CD4-positive, CD25-positive, alpha-beta regulatory T cell (primary cell): ENCODE measurements at regions not wholly inside any gene's neighbourhood (a gene's known extent, or its start where the extent isn't known, plus 50 kb on each side); places are given as distances from the start of the nearest gene placed in this dataset.
"Not testable (repeated sequence)": the region's sequence is repeated elsewhere in the genome, so short reads cannot be mapped to it uniquely, and the experiment has no call there.

ENCODE experiments used
- ATAC-seq, 2 donors: fragments of 150-1000 bp; cut with Tn5 transposase; one replicate each; pipeline ENCODE4 v1.10.0; 2021; ENCODE audit warnings: low read depth in 2 of 2, moderate number of reproducible peaks in 2 of 2, moderate library complexity in 1 of 2
- DNase-seq, 3 donors: peaks; one replicate each; pipeline versions ENCODE4 v3.0.0 to v3.0.0-alpha.2; 2012 to 2022; ENCODE audit warnings: mixed read lengths in 1 of 3
- H3K27ac ChIP-seq: one replicate; pipeline ENCODE4 v1.7.0; 2013; ENCODE audit warnings: mild to moderate bottlenecking, low read length; ENCODE audit not compliant: insufficient read depth, poor library complexity, severe bottlenecking
- H3K27me3 ChIP-seq: one replicate; pipeline ENCODE4 v1.7.0; 2013; ENCODE audit warnings: low read length; ENCODE audit not compliant: control insufficient read depth, insufficient read depth
- H3K36me3 ChIP-seq: one replicate; pipeline ENCODE4 v1.7.0; 2013; ENCODE audit warnings: mild to moderate bottlenecking, low read length, moderate library complexity; ENCODE audit not compliant: control insufficient read depth, insufficient read depth
- H3K4me1 ChIP-seq: 2 replicates; pipeline ENCODE4 v1.7.0; 2013; ENCODE audit warnings: mild to moderate bottlenecking, low read length; ENCODE audit not compliant: insufficient read depth, control insufficient read depth, poor library complexity, severe bottlenecking
- H3K4me3 ChIP-seq: one replicate; pipeline ENCODE4 v1.7.0; 2013; ENCODE audit warnings: low read depth, mild to moderate bottlenecking, low read length, moderate library complexity
- H3K9me3 ChIP-seq, 2 experiments: 1 replicate in 1 of 2; 2 replicates in 1 of 2; pipeline ENCODE4 v1.7.0; 2013; ENCODE audit warnings: low read length in 2 of 2, mild to moderate bottlenecking in 1 of 2, moderate library complexity in 1 of 2; ENCODE audit not compliant: control insufficient read depth in 2 of 2
- H3K27ac Mint-ChIP-seq, 3 donors: one replicate each; pipeline ENCODE4 v1.8.0; 2020 to 2022; ENCODE audit warnings: mild to moderate bottlenecking in 3 of 3, mixed read lengths in 3 of 3, moderate library complexity in 2 of 3
- H3K27me3 Mint-ChIP-seq: one replicate; pipeline ENCODE4 v1.8.0; 2022; ENCODE audit warnings: mild to moderate bottlenecking, mixed read lengths
- H3K36me3 Mint-ChIP-seq: one replicate; pipeline ENCODE4 v1.8.0; 2020; ENCODE audit warnings: mixed read lengths
- H3K4me1 Mint-ChIP-seq, 4 donors: one replicate each; pipeline ENCODE4 v1.8.0; 2020 to 2022; ENCODE audit warnings: mixed read lengths in 4 of 4, mild to moderate bottlenecking in 1 of 4
- H3K4me3 Mint-ChIP-seq, 4 donors: one replicate each; pipeline ENCODE4 v1.8.0; 2020 to 2022; ENCODE audit warnings: mild to moderate bottlenecking in 4 of 4, mixed read lengths in 4 of 4, moderate library complexity in 3 of 4
- H3K9me3 Mint-ChIP-seq, 7 donors: one replicate each; pipeline ENCODE4 v1.8.0; 2020 to 2022; ENCODE audit warnings: mixed read lengths in 7 of 7, mild to moderate bottlenecking in 3 of 7, moderate library complexity in 2 of 7

DNA sequence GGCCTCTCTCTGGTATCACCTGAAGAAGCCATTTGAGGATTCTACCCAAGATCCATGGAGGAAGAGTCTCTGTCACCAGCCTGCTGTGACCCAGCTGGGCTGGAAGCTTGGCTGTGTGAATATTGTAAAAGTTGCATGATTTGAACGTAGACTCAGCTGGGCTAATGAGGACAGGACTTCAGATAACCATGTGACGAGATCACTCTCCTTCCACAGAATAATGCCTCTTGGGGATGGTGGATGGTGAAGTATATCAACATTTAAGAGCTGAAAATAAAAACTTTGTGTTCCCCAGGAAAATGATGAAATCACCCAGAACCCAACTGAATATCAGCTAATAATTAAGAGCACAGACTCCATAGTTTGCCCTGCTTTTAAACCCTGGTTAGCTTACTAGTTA lies 427.9 kb downstream of the CD83 start:
- no peaks in the 10 kb centered on the region for H3K9me3 Mint-ChIP-seq
- DNase-seq (no peak), ATAC-seq (no peak)
- Histone ChIP-seq H3K27me3 (no peaks in the 10 kb centered on the region), H3K4me3 (no peak overlapping the region), H3K36me3 (no peaks in the 10 kb centered on the region), H3K4me1 (no peaks in the 10 kb centered on the region), H3K27ac (no peak overlapping the region), H3K9me3 (no peaks in the 10 kb centered on the region)
- no peaks in the 10 kb centered on the region for H3K36me3 Mint-ChIP-seq
- H3K4me1 Mint-ChIP-seq, result peaks cover 0 to 6% (median 2%) of the 10 kb centered on the region in 4 donors
- H3K4me3 Mint-ChIP-seq, result no peak overlapping the region
- no peaks in the 10 kb centered on the region for H3K27me3 Mint-ChIP-seq
- H3K27ac Mint-ChIP-seq, result no peak overlapping the region

DNA sequence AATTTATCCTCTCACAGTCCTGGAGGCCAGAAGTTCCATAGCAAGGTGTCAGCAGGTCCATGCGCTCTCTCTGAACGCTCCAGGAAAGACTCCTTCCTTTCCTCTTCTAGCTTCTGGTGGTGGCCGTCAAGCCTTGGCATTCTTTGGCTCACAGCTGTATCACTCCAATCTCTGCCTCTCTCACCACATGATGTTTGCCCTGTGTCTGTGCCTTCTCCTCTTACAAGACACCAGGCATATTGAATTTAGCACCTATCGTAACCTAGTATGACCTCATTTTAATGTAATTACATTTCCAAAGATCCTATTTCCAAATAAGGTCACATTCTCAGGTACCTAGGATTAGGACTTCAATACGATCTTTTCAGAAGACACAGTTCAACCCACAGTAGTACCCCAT lies 428.5 kb downstream of the CD83 start:
- H3K4me1 ChIP-seq, result no peaks in the 10 kb centered on the region
- DNase-seq, result no peak
- no peak for ATAC-seq
- H3K27me3 ChIP-seq, result no peaks in the 10 kb centered on the region
- Mint-ChIP-seq H3K36me3 (no peaks in the 10 kb centered on the region), H3K9me3 (no peaks in the 10 kb centered on the region), H3K4me1 (peaks cover 0 to 6% (median 2%) of the 10 kb centered on the region in 4 donors), H3K27me3 (no peaks in the 10 kb centered on the region), H3K4me3 (no peak overlapping the region), H3K27ac (no peak overlapping the region)
- H3K9me3 ChIP-seq, result no peaks in the 10 kb centered on the region
- no peak overlapping the region for H3K4me3 ChIP-seq
- H3K36me3 ChIP-seq, result no peaks in the 10 kb centered on the region
- no peak overlapping the region for H3K27ac ChIP-seq

DNA sequence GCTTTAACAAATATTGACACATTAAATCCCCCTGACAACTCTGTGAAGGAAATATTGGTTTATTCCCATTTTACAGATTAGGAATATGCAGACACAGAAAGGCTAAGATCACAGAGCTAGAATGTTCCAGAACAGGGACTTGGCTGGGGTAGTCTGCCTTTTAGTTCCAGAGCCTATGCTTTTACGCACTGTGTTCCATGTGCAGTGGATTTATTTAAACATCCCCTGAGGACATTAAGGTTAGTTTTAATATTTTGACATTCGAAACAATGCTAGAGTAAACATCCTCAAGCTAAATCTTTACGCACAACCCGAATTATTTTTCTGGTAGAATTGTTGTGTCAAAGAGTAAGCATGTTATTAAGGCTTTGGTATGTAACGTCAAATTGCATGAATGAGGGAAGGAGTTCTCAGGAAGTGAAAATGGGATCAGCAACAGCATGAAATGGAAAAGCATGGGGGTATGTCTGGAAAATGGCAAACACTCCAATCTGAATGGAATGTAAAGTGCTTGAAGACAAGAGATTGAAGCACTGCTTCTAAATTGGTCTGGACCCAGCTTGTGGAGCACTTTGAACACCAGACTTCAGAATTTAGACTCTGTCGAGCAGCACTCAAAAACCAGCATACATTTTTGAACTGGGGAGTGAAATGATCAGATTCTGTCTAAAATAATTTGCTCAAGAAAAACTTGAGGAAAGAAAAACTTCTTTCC lies 429.9 kb downstream of the CD83 start:
- no peaks in the 10 kb centered on the region for H3K36me3 Mint-ChIP-seq
- H3K36me3 ChIP-seq, result no peaks in the 10 kb centered on the region
- no peaks in the 10 kb centered on the region for H3K9me3 Mint-ChIP-seq
- H3K27me3 ChIP-seq, result no peaks in the 10 kb centered on the region
- no peak overlapping the region for H3K4me3 Mint-ChIP-seq
- ATAC-seq, result no peak
- H3K4me1 ChIP-seq, result no peaks in the 10 kb centered on the region
- H3K9me3 ChIP-seq, result no peaks in the 10 kb centered on the region
- no peak overlapping the region for H3K27ac Mint-ChIP-seq
- no peaks in the 10 kb centered on the region for H3K27me3 Mint-ChIP-seq
- no peak overlapping the region for H3K27ac ChIP-seq
- DNase-seq, result no peak
- H3K4me3 ChIP-seq, result no peak overlapping the region
- peaks cover 0 to 2% (median 0%) of the 10 kb centered on the region in 4 donors for H3K4me1 Mint-ChIP-seq

DNA sequence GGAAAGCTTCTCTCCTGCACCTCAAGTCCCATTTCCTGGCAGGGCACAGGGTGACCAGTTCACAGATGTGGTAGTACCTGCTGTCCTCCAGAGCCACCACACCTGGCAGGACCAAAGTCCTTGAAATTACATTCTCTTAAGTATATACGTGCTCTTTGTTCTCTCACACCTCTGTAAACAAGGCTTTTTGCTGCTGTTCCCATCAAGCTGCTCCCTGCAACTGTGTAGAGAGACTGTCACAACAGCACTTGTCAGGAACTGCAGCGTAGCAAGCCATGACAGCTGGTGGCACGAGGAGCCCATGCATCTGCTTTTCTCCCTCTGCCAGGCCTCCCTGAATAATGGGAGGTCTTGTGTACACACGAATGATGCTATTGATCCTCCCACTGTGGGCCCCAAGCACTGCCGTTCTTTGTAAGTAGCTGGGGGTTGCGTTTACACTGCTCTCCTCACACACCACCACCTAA lies 431.8 kb downstream of the CD83 start:
- Histone ChIP-seq H3K4me3 (no peak overlapping the region), H3K27me3 (no peaks in the 10 kb centered on the region), H3K27ac (no peak overlapping the region), H3K36me3 (no peaks in the 10 kb centered on the region), H3K4me1 (no peaks in the 10 kb centered on the region), H3K9me3 (no peaks in the 10 kb centered on the region)
- H3K27me3 Mint-ChIP-seq, result no peaks in the 10 kb centered on the region
- DNase-seq (no peak), ATAC-seq (no peak)
- no peak overlapping the region for H3K4me3 Mint-ChIP-seq
- peak overlapping the region in 1 of 3 donors; percentile 50 for H3K27ac Mint-ChIP-seq
- H3K36me3 Mint-ChIP-seq, result no peaks in the 10 kb centered on the region
- no peaks in the 10 kb centered on the region for H3K9me3 Mint-ChIP-seq
- H3K4me1 Mint-ChIP-seq, result no peaks in the 10 kb centered on the region

DNA sequence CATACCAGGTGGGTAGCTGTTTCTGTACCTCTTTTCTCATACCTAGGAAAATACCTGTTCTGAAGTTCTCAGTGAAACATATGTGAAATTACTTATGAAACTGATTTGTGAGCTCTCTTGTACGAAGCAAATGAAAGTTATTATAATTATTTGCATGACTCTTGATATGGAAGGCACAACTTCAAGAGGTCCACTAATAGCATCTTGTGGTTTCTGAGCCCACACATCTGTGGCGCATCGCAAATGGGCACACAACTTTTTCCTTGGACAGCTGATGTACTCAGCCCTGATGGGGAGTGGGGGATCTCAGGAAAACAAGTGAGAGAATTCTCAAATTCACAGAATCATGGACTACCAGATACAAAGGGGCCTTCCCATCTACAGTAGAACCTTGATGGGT lies 432.3 kb downstream of the CD83 start:
- no peaks in the 10 kb centered on the region for H3K36me3 ChIP-seq
- H3K27me3 ChIP-seq, result no peaks in the 10 kb centered on the region
- H3K4me1 ChIP-seq, result no peaks in the 10 kb centered on the region
- no peaks in the 10 kb centered on the region for H3K9me3 ChIP-seq
- Mint-ChIP-seq H3K4me1 (no peaks in the 10 kb centered on the region), H3K27me3 (no peaks in the 10 kb centered on the region), H3K9me3 (no peaks in the 10 kb centered on the region), H3K27ac (no peak overlapping the region), H3K4me3 (no peak overlapping the region), H3K36me3 (no peaks in the 10 kb centered on the region)
- ATAC-seq, result no peak
- H3K27ac ChIP-seq, result no peak overlapping the region
- H3K4me3 ChIP-seq, result no peak overlapping the region
- no peak for DNase-seq

DNA sequence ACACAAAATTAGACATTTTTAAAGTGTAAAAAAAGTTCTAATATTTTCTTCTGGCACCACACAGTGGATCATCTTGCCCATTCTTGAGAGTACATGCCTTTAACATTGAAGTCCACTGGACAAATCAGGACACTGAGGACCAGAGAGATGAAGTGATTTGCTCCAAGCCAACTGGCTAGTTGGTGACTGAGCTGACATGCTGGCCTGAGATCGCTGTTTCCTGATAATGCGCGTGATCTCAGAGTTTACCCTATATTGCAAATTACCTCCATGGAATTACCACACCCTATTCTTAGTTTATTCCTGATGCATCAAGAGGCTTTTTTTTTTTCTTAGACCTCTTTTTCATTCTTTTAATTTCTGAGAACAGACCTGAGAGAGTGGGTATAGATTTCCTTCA lies 432.8 kb downstream of the CD83 start:
- Histone ChIP-seq H3K4me3 (no peak overlapping the region), H3K27me3 (no peaks in the 10 kb centered on the region), H3K9me3 (no peaks in the 10 kb centered on the region), H3K4me1 (no peaks in the 10 kb centered on the region), H3K36me3 (no peaks in the 10 kb centered on the region), H3K27ac (no peak overlapping the region)
- Mint-ChIP-seq H3K27ac (no peak overlapping the region), H3K36me3 (no peaks in the 10 kb centered on the region), H3K9me3 (no peaks in the 10 kb centered on the region), H3K27me3 (no peaks in the 10 kb centered on the region), H3K4me1 (no peaks in the 10 kb centered on the region), H3K4me3 (no peak overlapping the region)
- ATAC-seq, result no peak
- DNase-seq, result no peak

DNA sequence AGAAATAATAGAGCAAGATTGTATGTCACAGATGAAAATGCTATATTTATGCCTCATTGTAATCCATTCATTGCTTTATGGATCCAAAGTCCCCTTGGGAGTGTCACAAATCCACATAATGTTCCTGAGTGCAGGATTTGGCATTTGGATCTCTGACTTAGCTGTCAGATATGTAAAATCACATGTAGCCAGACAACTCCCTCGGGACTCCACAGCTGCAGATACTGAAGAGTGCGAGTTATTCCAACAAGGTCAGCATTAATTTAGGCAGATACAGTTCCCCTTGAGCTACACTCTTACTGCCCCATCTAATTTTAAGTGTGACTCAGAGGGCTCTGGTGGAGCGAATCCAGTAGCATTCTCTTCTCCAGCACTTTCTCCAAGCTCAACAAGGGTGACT lies 433.2 kb downstream of the CD83 start:
- no peaks in the 10 kb centered on the region for H3K36me3 ChIP-seq
- DNase-seq (no peak), ATAC-seq (no peak)
- no peak overlapping the region for H3K27ac Mint-ChIP-seq
- no peaks in the 10 kb centered on the region for H3K27me3 ChIP-seq
- H3K4me1 Mint-ChIP-seq, result no peaks in the 10 kb centered on the region
- no peak overlapping the region for H3K27ac ChIP-seq
- no peaks in the 10 kb centered on the region for H3K4me1 ChIP-seq
- H3K36me3 Mint-ChIP-seq, result no peaks in the 10 kb centered on the region
- H3K9me3 Mint-ChIP-seq, result no peaks in the 10 kb centered on the region
- H3K4me3 ChIP-seq, result no peak overlapping the region
- no peaks in the 10 kb centered on the region for H3K27me3 Mint-ChIP-seq
- no peaks in the 10 kb centered on the region for H3K9me3 ChIP-seq
- H3K4me3 Mint-ChIP-seq, result no peak overlapping the region

DNA sequence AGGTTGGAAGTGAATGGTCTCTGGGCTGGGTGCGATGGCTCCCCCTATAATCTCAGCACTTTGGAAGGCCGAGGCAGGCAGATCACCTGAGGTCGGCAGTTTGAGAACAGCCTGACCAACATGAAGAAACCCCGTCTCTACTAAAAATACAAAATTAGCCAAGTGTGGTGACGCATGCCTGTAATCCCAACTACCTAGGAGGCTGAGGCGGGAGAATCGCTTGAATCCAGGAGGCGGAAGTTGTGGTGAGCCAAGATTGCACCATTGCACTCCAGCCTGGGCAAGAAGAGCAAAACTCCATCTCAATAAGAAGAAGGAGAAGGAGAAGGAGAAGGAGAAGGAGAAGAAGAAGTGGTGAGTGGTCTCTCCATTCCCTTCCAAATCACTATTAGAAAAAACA lies 434.0 kb downstream of the CD83 start:
- H3K4me3 Mint-ChIP-seq, H3K4me1 ChIP-seq, H3K27me3 ChIP-seq, H3K27ac ChIP-seq, H3K27ac Mint-ChIP-seq, H3K36me3 Mint-ChIP-seq, DNase-seq, H3K4me3 ChIP-seq, H3K9me3 Mint-ChIP-seq, H3K27me3 Mint-ChIP-seq, H3K36me3 ChIP-seq, ATAC-seq, H3K9me3 ChIP-seq, H3K4me1 Mint-ChIP-seq: not testable (repeated sequence)
